ENCODE measurements at regions not wholly inside any gene's neighbourhood (a gene's known extent, or its start where the extent isn't known, plus 50 kb on each side); places are given as distances from the start of the nearest gene placed in this dataset.

- Histone ChIP-seq H3K14ac (ENCODE audit: insufficient read depth, low read length) (no peak overlapping the region), H4K5ac (ENCODE audit: insufficient read length, low read depth, low read length) (no peak overlapping the region), H3K4me2 (ENCODE audit: insufficient read depth, insufficient read length, low read length) (no peak overlapping the region), H4K8ac (replicated peaks; ENCODE audit: insufficient read length, low read depth, low read length) (no peak overlapping the region), H3K79me1 (ENCODE audit: insufficient read depth, low read depth, low read length, poor library complexity, severe bottlenecking) (no peaks in the 10 kb centered on the region), H3K79me2 (ENCODE audit: insufficient read depth, low read length) (no peaks in the 10 kb centered on the region), H3K9me3 (ENCODE audit: control insufficient read depth, low read depth, low read length) (no peaks in the 10 kb centered on the region), H3T11ph (ENCODE audit: low read length) (no peak overlapping the region), H2AK5ac (ENCODE audit: insufficient read length, low read length) (no peak overlapping the region), H2BK120ac (ENCODE audit: low read depth, low read length, poor library complexity, severe bottlenecking) (no peak overlapping the region), H2BK15ac (ENCODE audit: low read depth, low read length) (no peak overlapping the region), H3K23me2 (ENCODE audit: insufficient read length, low read depth, low read length, poor library complexity, severe bottlenecking) (no peaks in the 10 kb centered on the region), H2AFZ (ENCODE audit: low read length) (no peak overlapping the region), H3K27me3 (ENCODE audit: insufficient read depth, low read length) (no peaks in the 10 kb centered on the region), H3K18ac (ENCODE audit: insufficient read length, low read depth, low read length) (no peak overlapping the region), H3K23ac (ENCODE audit: insufficient read length, low read depth, low read length) (no peak overlapping the region), H3K4me1 (ENCODE audit: insufficient read depth, low read length) (no peaks in the 10 kb centered on the region), H3K4ac (ENCODE audit: low read depth, low read length) (no peak overlapping the region), H4K91ac (ENCODE audit: insufficient read length, low read depth, low read length) (no peak overlapping the region), H2BK5ac (ENCODE audit: insufficient read length, low read length) (no peak overlapping the region), H3K9ac (ENCODE audit: extremely low read depth, insufficient read length, low read length) (no peak overlapping the region), H2BK20ac (ENCODE audit: low read depth, low read length, poor library complexity, severe bottlenecking) (no peak overlapping the region), H3K56ac (ENCODE audit: insufficient read length, low read depth, low read length) (no peak overlapping the region), H2BK12ac (ENCODE audit: insufficient read length, low read depth, low read length) (no peak overlapping the region), H3K27ac (ENCODE audit: insufficient read length, low read depth, low read length) (no peak overlapping the region), H4K20me1 (ENCODE audit: control insufficient read depth, insufficient read depth, insufficient read length) (no peaks in the 10 kb centered on the region)
- Mint-ChIP-seq H3K36me3 (ENCODE audit: insufficient read depth in 1 of 3, low read depth in 3 of 3) (peaks cover 2 to 4% (median 4%) of the 10 kb centered on the region in 3 experiments; a peak in 3 of 7 replicates), H3K27ac (no peak overlapping the region), H3K4me3 (no peak overlapping the region), H3K4me1 (no peaks in the 10 kb centered on the region), H3K27me3 (ENCODE audit: low read depth) (no peaks in the 10 kb centered on the region), H3K9me3 (no peaks in the 10 kb centered on the region)
- TF ChIP-seq CTCF (conservative IDR thresholded peaks at IDR 0.05): no peak
- WGBS (ENCODE audit: extremely low coverage, insufficient read length, low lambda C conversion rate): no CpG with 5 or more reads among the region's 1 CpG
- no peak for DNase-seq
Observed at GRCh38 chr2:156242874-156243273, 89.6 kb downstream of the NR4A2 start.

Data from H9 (cell line).